ENCODE measurements at regions not wholly inside any gene's neighbourhood (a gene's known extent, or its start where the extent isn't known, plus 50 kb on each side); places are given as distances from the start of the nearest gene placed in this dataset.

DNA sequence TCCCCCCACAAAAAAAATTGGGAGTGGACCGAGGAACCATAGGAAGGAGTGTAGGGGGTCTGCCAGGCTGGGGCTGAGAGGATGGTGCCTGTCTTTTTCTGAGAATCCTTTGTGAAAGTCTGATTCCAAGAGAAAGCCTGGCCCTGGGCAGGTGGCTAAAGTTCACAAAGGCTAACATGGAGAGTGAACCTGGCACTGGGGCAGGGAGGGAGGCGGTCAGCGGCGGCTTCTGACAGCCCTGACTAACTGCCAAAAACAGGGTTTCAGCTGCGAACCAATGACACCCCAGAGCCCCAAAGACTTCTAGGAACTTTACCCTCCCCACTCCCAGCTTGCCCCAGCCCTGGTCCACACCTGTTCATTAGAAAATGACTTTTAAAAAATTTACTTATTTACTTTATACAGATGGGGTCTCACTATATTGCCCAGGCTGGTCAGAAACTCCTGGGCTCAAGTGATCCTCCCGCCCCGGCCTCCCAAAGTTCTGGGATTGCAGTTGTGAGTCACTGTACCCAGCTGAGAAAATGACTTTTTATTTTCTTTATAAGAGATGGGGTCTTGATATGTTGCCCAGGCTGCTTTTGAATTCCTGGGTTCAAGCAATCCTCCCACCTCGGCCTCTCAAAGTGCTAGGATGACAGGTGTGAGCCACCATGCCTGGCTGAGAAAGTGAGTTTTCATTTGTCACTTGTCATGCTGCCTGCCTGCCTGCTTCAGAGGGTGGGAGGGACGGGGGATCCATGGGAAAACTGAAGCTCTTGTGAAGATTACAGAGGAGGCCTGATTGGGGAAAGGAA lies 61.0 kb upstream of the DUSP5 start:
- no peak for DNase-seq (ENCODE audit: low spot score)

GRCh38 chr10:110437351-110437605 lies 60.4 kb upstream of the DUSP5 start:
- DNase-seq (ENCODE audit: low spot score) = no peak

DNA sequence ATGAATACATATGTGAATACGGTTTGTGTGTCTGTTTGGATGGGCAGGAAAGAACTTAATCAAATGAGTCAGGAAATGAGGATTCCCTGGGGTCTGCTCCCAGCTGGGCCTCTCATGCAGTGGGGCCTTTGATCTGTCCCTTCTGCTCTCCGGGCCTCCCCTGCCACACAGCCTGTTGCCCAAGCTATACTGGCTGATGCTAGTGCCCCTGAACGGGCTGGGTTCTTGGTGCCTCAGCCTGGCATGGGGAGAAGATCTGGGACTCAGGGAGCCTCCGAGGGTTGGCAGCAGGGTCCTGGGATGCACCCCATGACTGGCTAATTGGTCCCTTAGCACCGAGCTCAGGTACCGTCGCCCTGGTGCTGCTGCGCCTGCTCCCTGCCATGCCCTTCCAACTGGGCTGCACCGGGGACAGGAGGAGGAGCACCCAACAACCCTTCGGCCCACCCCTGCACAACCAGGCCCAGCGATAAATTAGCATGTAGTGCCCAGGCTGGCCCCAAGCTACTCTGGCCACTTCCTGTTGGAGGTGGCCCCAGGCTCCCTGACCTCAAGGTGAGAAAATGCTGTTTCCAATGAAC lies 59.9 kb upstream of the DUSP5 start:
- DNase-seq (ENCODE audit: low spot score) = no peak

DNA sequence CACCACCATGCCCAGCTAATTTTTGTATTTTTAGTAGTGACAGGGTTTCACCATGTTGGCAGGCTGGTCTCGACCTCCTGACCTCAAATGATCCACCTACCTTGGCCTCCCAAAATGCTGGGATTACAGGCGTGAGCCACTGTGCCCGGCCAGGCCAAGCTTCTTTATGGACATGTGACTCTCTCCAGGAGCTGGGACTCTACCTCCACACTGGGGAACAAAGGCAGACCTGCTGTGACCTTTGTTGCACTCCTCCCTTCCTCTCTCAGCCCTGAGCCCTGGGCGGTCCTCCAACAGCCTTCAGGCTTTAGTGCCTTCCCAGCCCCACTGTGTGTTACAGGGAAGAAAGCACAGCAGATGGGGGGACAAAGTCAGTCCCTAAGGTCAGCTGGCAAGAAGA lies 55.0 kb upstream of the DUSP5 start:
- no peak for DNase-seq (ENCODE audit: low spot score)

- no peak for DNase-seq (ENCODE audit: low spot score)
Measured at GRCh38 chr10:110443239-110444003, 54.3 kb upstream of the DUSP5 start.

DNA sequence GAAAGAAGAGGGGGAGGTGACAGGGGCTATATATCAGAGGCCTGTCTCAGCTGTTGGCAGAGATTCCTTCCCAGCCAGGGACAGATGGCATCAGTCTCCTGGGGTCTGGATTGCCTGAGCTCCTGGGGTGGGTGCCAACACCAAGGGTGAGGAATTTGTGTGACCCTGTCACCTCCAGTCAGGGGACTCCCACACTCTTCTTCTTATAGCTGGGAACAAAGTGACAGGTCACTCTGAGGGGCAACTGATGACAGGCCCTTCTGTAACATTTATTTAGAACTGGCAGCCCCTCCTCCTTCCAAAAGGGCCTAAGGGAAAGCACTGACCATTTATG lies 53.7 kb upstream of the DUSP5 start:
- DNase-seq (ENCODE audit: low spot score) = no peak

DNA sequence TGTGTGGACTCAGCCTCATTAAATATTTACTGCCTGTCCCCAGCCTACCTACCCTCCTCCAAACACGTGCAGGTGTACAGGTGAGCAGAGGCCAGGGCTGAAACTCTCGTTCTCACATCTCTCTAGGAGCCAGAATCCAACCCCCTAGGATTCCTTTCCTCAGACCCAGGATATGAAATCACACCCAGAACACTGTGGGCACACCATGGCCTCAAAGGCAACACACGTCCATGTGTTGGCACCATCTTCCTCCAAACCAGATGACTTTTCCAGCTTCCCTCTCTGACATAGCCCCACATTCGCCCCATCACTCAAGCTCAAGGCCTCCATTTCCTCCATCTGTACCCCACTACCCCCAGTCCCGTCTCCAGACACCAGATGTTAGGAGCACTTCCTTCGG lies 51.8 kb upstream of the DUSP5 start:
- no peak for DNase-seq (ENCODE audit: low spot score)

GRCh38 chr10:110446277-110446676 lies 51.4 kb upstream of the DUSP5 start:
- DNase-seq (ENCODE audit: low spot score) = no peak

DNA sequence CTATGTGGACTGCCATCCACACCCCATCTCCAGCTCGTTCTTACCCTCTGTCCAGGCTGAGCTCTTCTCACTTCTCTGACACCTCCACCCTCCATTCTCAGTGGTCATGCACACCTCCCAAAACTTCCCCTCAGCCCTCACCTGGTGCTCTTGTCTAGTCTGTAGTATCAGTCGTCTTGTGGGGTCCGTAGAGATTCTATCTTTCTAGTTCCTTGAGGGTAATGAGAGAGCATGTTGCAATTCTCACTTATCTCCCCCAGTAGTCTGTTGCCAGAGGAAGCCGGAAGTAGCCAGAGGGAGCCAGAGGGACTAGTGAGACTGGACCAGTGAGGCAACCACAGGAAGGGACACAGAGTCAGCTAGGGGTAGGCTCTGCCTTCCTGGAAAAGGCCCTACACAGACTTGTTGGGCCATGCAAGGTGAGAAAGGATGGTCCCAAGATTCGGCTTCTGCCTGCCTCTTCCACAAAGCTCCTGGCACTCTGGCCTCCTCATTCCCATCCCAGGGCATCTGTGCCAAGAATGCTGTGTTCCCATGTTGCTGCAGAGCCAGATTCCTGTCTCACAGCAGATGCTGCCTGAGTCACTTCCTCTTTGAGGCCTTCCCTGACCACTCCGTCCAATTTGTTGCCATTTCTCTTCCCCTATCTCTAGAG lies 50.6 kb upstream of the DUSP5 start:
- no peak for DNase-seq (ENCODE audit: low spot score)

- DNase-seq (ENCODE audit: low spot score) = no peak
Measured at GRCh38 chr10:110447886-110448285, 49.8 kb upstream of the DUSP5 start.
